ENCODE measurements at regions not wholly inside any gene's neighbourhood (a gene's known extent, or its start where the extent isn't known, plus 50 kb on each side); places are given as distances from the start of the nearest gene placed in this dataset.

- peak; percentile 93 for TF ChIP-seq EZH2phosphoT487 (IDR thresholded peaks at IDR 0.05; ENCODE audit: borderline replicate concordance)
- TF ChIP-seq CTCF (conservative IDR thresholded peaks at IDR 0.05; ENCODE audit: low read length), result peak; percentile 32
- no peak overlapping the region for H3K4me2 ChIP-seq (ENCODE audit: low read depth, low read length, poor library complexity, severe bottlenecking)
- H3K4me1 ChIP-seq (ENCODE audit: insufficient read depth, low read length, poor library complexity, severe bottlenecking), result peaks cover 9% of the 10 kb centered on the region
- H2AFZ ChIP-seq (ENCODE audit: low read length), result no peak overlapping the region
- H3K9me2 ChIP-seq (replicated peaks; ENCODE audit: low read depth, low read length), result no peaks in the 10 kb centered on the region
- H3K79me2 ChIP-seq (ENCODE audit: insufficient read depth, low read length), result no peaks in the 10 kb centered on the region
- peaks cover 92% of the 10 kb centered on the region for H3K27me3 ChIP-seq (ENCODE audit: insufficient read depth, low read length, poor library complexity, severe bottlenecking)
- H3K36me3 ChIP-seq (ENCODE audit: insufficient read depth, low read length), result no peaks in the 10 kb centered on the region
- H4K20me1 ChIP-seq (ENCODE audit: insufficient read depth, low read length, poor library complexity, severe bottlenecking), result no peaks in the 10 kb centered on the region
- no peak overlapping the region for H3K9ac ChIP-seq (ENCODE audit: low read depth, low read length, poor library complexity, severe bottlenecking)
- H3K9me3 ChIP-seq (ENCODE audit: insufficient read depth, low read depth, low read length), result no peaks in the 10 kb centered on the region
- no peak overlapping the region for H3K4me3 ChIP-seq (ENCODE audit: low read length, poor library complexity, severe bottlenecking)
- H3F3A ChIP-seq (ENCODE audit: low read depth), result no peaks in the 10 kb centered on the region
Measured at GRCh38 chr18:25843791-25844190, 246.6 kb downstream of the SS18 start.

GRCh38 chr18:25842665-25843064 lies 247.7 kb downstream of the SS18 start:
- no peaks in the 10 kb centered on the region for H3K36me3 ChIP-seq (ENCODE audit: insufficient read depth, low read length)
- no peaks in the 10 kb centered on the region for H3K9me3 ChIP-seq (ENCODE audit: insufficient read depth, low read depth, low read length)
- H3K4me2 ChIP-seq (ENCODE audit: low read depth, low read length, poor library complexity, severe bottlenecking), result no peak overlapping the region
- peaks cover 9% of the 10 kb centered on the region for H3K4me1 ChIP-seq (ENCODE audit: insufficient read depth, low read length, poor library complexity, severe bottlenecking)
- no peaks in the 10 kb centered on the region for H3F3A ChIP-seq (ENCODE audit: low read depth)
- H3K9ac ChIP-seq (ENCODE audit: low read depth, low read length, poor library complexity, severe bottlenecking), result no peak overlapping the region
- no peak overlapping the region for H3K4me3 ChIP-seq (ENCODE audit: low read length, poor library complexity, severe bottlenecking)
- H4K20me1 ChIP-seq (ENCODE audit: insufficient read depth, low read length, poor library complexity, severe bottlenecking), result no peaks in the 10 kb centered on the region
- H3K79me2 ChIP-seq (ENCODE audit: insufficient read depth, low read length), result no peaks in the 10 kb centered on the region
- H3K27me3 ChIP-seq (ENCODE audit: insufficient read depth, low read length, poor library complexity, severe bottlenecking), result peaks cover 93% of the 10 kb centered on the region
- H3K9me2 ChIP-seq (replicated peaks; ENCODE audit: low read depth, low read length), result no peaks in the 10 kb centered on the region
- H2AFZ ChIP-seq (ENCODE audit: low read length), result no peak overlapping the region
- TF ChIP-seq EZH2phosphoT487 (IDR thresholded peaks at IDR 0.05; ENCODE audit: borderline replicate concordance) (no peak), CTCF (conservative IDR thresholded peaks at IDR 0.05; ENCODE audit: low read length) (no peak)

GRCh38 chr18:25834061-25834460 lies 256.4 kb downstream of the SS18 start:
- H3K9me3 ChIP-seq (ENCODE audit: insufficient read depth, low read depth, low read length), result no peaks in the 10 kb centered on the region
- peaks cover 65% of the 10 kb centered on the region for H3K27me3 ChIP-seq (ENCODE audit: insufficient read depth, low read length, poor library complexity, severe bottlenecking)
- no peaks in the 10 kb centered on the region for H3F3A ChIP-seq (ENCODE audit: low read depth)
- no peak overlapping the region for H3K9ac ChIP-seq (ENCODE audit: low read depth, low read length, poor library complexity, severe bottlenecking)
- H3K79me2 ChIP-seq (ENCODE audit: insufficient read depth, low read length), result no peaks in the 10 kb centered on the region
- TF ChIP-seq EZH2phosphoT487 (IDR thresholded peaks at IDR 0.05; ENCODE audit: borderline replicate concordance), result no peak
- no peak for TF ChIP-seq CTCF (conservative IDR thresholded peaks at IDR 0.05; ENCODE audit: low read length)
- H3K4me2 ChIP-seq (ENCODE audit: low read depth, low read length, poor library complexity, severe bottlenecking), result no peak overlapping the region
- H4K20me1 ChIP-seq (ENCODE audit: insufficient read depth, low read length, poor library complexity, severe bottlenecking), result no peaks in the 10 kb centered on the region
- no peaks in the 10 kb centered on the region for H3K4me1 ChIP-seq (ENCODE audit: insufficient read depth, low read length, poor library complexity, severe bottlenecking)
- no peak overlapping the region for H3K4me3 ChIP-seq (ENCODE audit: low read length, poor library complexity, severe bottlenecking)
- no peaks in the 10 kb centered on the region for H3K36me3 ChIP-seq (ENCODE audit: insufficient read depth, low read length)
- H3K9me2 ChIP-seq (replicated peaks; ENCODE audit: low read depth, low read length), result no peaks in the 10 kb centered on the region
- H2AFZ ChIP-seq (ENCODE audit: low read length), result no peak overlapping the region

Data from Loucy (cell line).